ENCODE measurements at regions not wholly inside any gene's neighbourhood (a gene's known extent, or its start where the extent isn't known, plus 50 kb on each side); places are given as distances from the start of the nearest gene placed in this dataset.

- no peak for DNase-seq (ENCODE audit: low read depth in 3 of 3)
Observed at GRCh38 chr1:38113159-38113666, 66.6 kb upstream of the POU3F1 start.

GRCh38 chr1:38111589-38111988 is 65.0 kb upstream of the POU3F1 start:
- no peak for DNase-seq (ENCODE audit: low read depth in 3 of 3)

- DNase-seq (ENCODE audit: low read depth in 3 of 3) = no peak
Observed at GRCh38 chr1:38105267-38105666, 58.7 kb upstream of the POU3F1 start.

- no peak for DNase-seq (ENCODE audit: low read depth in 3 of 3)
Observed at GRCh38 chr1:38102636-38103035, 56.0 kb upstream of the POU3F1 start.

GRCh38 chr1:38101037-38101785 is 54.6 kb upstream of the POU3F1 start:
- no peak for DNase-seq (ENCODE audit: low read depth in 3 of 3)

GRCh38 chr1:38098101-38098847 is 51.7 kb upstream of the POU3F1 start:
- DNase-seq (ENCODE audit: low read depth in 3 of 3) = no peak

GRCh38 chr1:38097284-38097898 is 50.8 kb upstream of the POU3F1 start:
- DNase-seq (ENCODE audit: low read depth in 3 of 3) = no peak
